ENCODE measurements at regions not wholly inside any gene's neighbourhood (a gene's known extent, or its start where the extent isn't known, plus 50 kb on each side); places are given as distances from the start of the nearest gene placed in this dataset.

GRCh38 chr15:81758818-81759284 is 287.0 kb downstream of the MEX3B start:
- ChIA-PET POLR2A (no interaction called here), CTCF (interaction anchor here (1.2 kb wide), 1 partner anchor 278 kb away, joined by 4 read pairs; no protein-coding TSS in a partner anchor)
- H4K20me1 ChIP-seq (ENCODE audit: insufficient read depth) = no peaks in the 10 kb centered on the region
- H3K4me1 ChIP-seq (ENCODE audit: control insufficient read depth in 1 of 2, insufficient read depth in 2 of 2, low read depth in 1 of 2, low read length in 1 of 2) = peaks cover 0 to 6% of the 10 kb centered on the region in 2 experiments; a peak in 2 of 4 replicates
- WGBS (ENCODE audit: low lambda C conversion rate) = 31% methylated on average over 2 of the region's 2 CpGs
- H3K9me3 ChIP-seq = no peaks in the 10 kb centered on the region
- no peaks in the 10 kb centered on the region for H3K9me2 ChIP-seq
- H3F3A ChIP-seq (replicated peaks; ENCODE audit: insufficient read depth) = no peaks in the 10 kb centered on the region
- no peaks in the 10 kb centered on the region for H3K27me3 ChIP-seq (ENCODE audit: insufficient read depth)
- H3K27ac ChIP-seq (ENCODE audit: low read depth in 2 of 2, low read length in 1 of 2) = no peak overlapping the region
- no peaks in the 10 kb centered on the region for H3K79me2 ChIP-seq (ENCODE audit: insufficient read depth)
- H2AFZ ChIP-seq (ENCODE audit: low read depth) = no peak overlapping the region
- H3K4me3 ChIP-seq (ENCODE audit: low read depth in 2 of 2, low read length in 1 of 2) = no peak overlapping the region
- no peak overlapping the region for H3K4me2 ChIP-seq
- H3K36me3 ChIP-seq (replicated peaks in 1 of 2; ENCODE audit: control insufficient read depth in 1 of 2, insufficient read depth in 2 of 2, low read length in 1 of 2) = no peaks in the 10 kb centered on the region
- TF ChIP-seq FOXM1 (IDR thresholded peaks at IDR 0.05; ENCODE audit: low read depth) (no peak), MEF2A (IDR thresholded peaks at IDR 0.05; ENCODE audit: borderline replicate concordance, low read depth) (no peak), SIN3A (IDR thresholded peaks at IDR 0.05; ENCODE audit: borderline replicate concordance, low read depth, low read length) (no peak), TEAD4 (IDR thresholded peaks at IDR 0.05; ENCODE audit: borderline replicate concordance, insufficient read depth) (no peak), RFX5 (IDR thresholded peaks at IDR 0.05; ENCODE audit: low read length) (no peak), TAF1 (IDR thresholded peaks at IDR 0.05; ENCODE audit: borderline replicate concordance, low read depth, low read length) (no peak), FOXJ3 (CRISPR knock-in tag; IDR thresholded peaks at IDR 0.05) (no peak), GATA2 (CRISPR knock-in tag; IDR thresholded peaks at IDR 0.05) (no peak), FOSL2 (IDR thresholded peaks at IDR 0.05; ENCODE audit: borderline replicate concordance, low read depth) (no peak), TCF12 (IDR thresholded peaks at IDR 0.05) (no peak), POLR2AphosphoS5 (IDR thresholded peaks at IDR 0.05; ENCODE audit: low read depth, low read length) (no peak), RCOR1 (IDR thresholded peaks at IDR 0.05; ENCODE audit: low read length) (no peak)
- no peak for DNase-seq
- no peak overlapping the region for H3K9ac ChIP-seq

GRCh38 chr15:81755626-81756025 is 290.2 kb downstream of the MEX3B start:
- H3F3A ChIP-seq (replicated peaks; ENCODE audit: insufficient read depth) = no peaks in the 10 kb centered on the region
- H4K20me1 ChIP-seq (ENCODE audit: insufficient read depth) = no peaks in the 10 kb centered on the region
- CTCF ChIA-PET = interaction anchor here (1.9 kb wide), 1 partner anchor 36 kb away, joined by 6 read pairs; no protein-coding TSS in a partner anchor
- no peaks in the 10 kb centered on the region for H3K27me3 ChIP-seq (ENCODE audit: insufficient read depth)
- no peak overlapping the region for H3K27ac ChIP-seq (ENCODE audit: low read depth in 2 of 2, low read length in 1 of 2)
- H3K79me2 ChIP-seq (ENCODE audit: insufficient read depth) = no peaks in the 10 kb centered on the region
- 48% methylated on average over 4 of the region's 4 CpGs for WGBS (ENCODE audit: low lambda C conversion rate)
- no peak for TF ChIP-seq FOXM1 (IDR thresholded peaks at IDR 0.05; ENCODE audit: low read depth)
- TF ChIP-seq SIN3A (IDR thresholded peaks at IDR 0.05; ENCODE audit: borderline replicate concordance, low read depth, low read length) = no peak
- TF ChIP-seq CTCF (IDR thresholded peaks at IDR 0.05) = no peak
- no peak for TF ChIP-seq MAX (IDR thresholded peaks at IDR 0.05; ENCODE audit: low read depth)
- POLR2A ChIA-PET = no interaction called here
- no peaks in the 10 kb centered on the region for H3K9me2 ChIP-seq
- DNase-seq = no peak
- H3K4me2 ChIP-seq = no peak overlapping the region
- H3K9ac ChIP-seq = no peak overlapping the region
- H2AFZ ChIP-seq (ENCODE audit: low read depth) = no peak overlapping the region
- peaks cover 0 to 35% of the 10 kb centered on the region in 2 experiments for H3K4me1 ChIP-seq (ENCODE audit: control insufficient read depth in 1 of 2, insufficient read depth in 2 of 2, low read depth in 1 of 2, low read length in 1 of 2)
- no peak overlapping the region for H3K4me3 ChIP-seq (ENCODE audit: low read depth in 2 of 2, low read length in 1 of 2)
- H3K9me3 ChIP-seq = no peaks in the 10 kb centered on the region
- no peaks in the 10 kb centered on the region for H3K36me3 ChIP-seq (replicated peaks in 1 of 2; ENCODE audit: control insufficient read depth in 1 of 2, insufficient read depth in 2 of 2, low read length in 1 of 2)
